ENCODE measurements at regions not wholly inside any gene's neighbourhood (a gene's known extent, or its start where the extent isn't known, plus 50 kb on each side); places are given as distances from the start of the nearest gene placed in this dataset.

DNA sequence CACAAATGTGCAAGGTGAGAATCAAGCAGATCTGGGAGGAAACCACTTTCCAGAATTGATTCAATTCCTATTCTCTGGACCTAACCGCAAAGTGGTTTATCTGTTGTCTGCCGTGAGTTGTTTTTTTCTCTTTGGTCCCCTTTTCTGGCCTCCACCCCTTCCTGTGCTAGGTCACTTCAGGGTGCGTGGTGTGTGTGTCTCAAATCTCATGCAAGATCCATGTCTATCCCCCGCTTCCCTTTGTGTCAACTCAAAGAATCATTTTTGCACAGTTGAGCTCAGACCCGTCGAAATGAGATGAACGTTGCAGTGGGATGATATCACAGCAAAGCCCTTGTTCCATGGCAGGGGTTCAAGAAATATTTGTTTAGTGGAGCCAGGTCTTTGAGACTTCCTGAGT lies 184.5 kb downstream of the GATA3 start:
- H3K27me3 ChIP-seq (ENCODE audit: insufficient read depth, low read length), result peaks cover 9% of the 10 kb centered on the region; the same call in 1 of the 2 replicates
- no TSS peak for BruUV-seq (replicated peaks)
- H3K79me2 ChIP-seq (ENCODE audit: insufficient read depth, low read length), result no peaks in the 10 kb centered on the region
- H3K4me3 ChIP-seq (replicated peaks in 1 of 2; ENCODE audit: low read depth in 1 of 2, low read length in 2 of 2), result no peak overlapping the region
- no peak for DNase-seq (ENCODE audit: low read depth, low spot score)
- H3K36me3 ChIP-seq (ENCODE audit: control insufficient read depth in 1 of 2, insufficient read depth in 2 of 2, low read length in 2 of 2), result no peaks in the 10 kb centered on the region
- no peaks in the 10 kb centered on the region for H3K9me2 ChIP-seq (ENCODE audit: insufficient read depth)
- TF ChIP-seq, protein P1, sequence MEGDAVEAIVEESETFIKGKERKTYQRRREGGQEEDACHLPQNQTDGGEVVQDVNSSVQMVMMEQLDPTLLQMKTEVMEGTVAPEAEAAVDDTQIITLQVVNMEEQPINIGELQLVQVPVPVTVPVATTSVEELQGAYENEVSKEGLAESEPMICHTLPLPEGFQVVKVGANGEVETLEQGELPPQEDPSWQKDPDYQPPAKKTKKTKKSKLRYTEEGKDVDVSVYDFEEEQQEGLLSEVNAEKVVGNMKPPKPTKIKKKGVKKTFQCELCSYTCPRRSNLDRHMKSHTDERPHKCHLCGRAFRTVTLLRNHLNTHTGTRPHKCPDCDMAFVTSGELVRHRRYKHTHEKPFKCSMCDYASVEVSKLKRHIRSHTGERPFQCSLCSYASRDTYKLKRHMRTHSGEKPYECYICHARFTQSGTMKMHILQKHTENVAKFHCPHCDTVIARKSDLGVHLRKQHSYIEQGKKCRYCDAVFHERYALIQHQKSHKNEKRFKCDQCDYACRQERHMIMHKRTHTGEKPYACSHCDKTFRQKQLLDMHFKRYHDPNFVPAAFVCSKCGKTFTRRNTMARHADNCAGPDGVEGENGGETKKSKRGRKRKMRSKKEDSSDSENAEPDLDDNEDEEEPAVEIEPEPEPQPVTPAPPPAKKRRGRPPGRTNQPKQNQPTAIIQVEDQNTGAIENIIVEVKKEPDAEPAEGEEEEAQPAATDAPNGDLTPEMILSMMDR (IDR thresholded peaks at IDR 0.05 in 2 of 3, conservative IDR thresholded peaks at IDR 0.05 in 1 of 3; ENCODE audit: borderline replicate concordance in 1 of 3, insufficient read depth in 1 of 3, low read depth in 2 of 3, low read length in 2 of 3), result no peak
- TF ChIP-seq, protein P2, sequence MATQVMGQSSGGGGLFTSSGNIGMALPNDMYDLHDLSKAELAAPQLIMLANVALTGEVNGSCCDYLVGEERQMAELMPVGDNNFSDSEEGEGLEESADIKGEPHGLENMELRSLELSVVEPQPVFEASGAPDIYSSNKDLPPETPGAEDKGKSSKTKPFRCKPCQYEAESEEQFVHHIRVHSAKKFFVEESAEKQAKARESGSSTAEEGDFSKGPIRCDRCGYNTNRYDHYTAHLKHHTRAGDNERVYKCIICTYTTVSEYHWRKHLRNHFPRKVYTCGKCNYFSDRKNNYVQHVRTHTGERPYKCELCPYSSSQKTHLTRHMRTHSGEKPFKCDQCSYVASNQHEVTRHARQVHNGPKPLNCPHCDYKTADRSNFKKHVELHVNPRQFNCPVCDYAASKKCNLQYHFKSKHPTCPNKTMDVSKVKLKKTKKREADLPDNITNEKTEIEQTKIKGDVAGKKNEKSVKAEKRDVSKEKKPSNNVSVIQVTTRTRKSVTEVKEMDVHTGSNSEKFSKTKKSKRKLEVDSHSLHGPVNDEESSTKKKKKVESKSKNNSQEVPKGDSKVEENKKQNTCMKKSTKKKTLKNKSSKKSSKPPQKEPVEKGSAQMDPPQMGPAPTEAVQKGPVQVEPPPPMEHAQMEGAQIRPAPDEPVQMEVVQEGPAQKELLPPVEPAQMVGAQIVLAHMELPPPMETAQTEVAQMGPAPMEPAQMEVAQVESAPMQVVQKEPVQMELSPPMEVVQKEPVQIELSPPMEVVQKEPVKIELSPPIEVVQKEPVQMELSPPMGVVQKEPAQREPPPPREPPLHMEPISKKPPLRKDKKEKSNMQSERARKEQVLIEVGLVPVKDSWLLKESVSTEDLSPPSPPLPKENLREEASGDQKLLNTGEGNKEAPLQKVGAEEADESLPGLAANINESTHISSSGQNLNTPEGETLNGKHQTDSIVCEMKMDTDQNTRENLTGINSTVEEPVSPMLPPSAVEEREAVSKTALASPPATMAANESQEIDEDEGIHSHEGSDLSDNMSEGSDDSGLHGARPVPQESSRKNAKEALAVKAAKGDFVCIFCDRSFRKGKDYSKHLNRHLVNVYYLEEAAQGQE (IDR thresholded peaks at IDR 0.05; ENCODE audit: low read depth), result no peak
- TF ChIP-seq, protein P3, sequence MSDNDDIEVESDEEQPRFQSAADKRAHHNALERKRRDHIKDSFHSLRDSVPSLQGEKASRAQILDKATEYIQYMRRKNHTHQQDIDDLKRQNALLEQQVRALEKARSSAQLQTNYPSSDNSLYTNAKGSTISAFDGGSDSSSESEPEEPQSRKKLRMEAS (IDR thresholded peaks at IDR 0.05), result no peak
- TF ChIP-seq ELF1 (IDR thresholded peaks at IDR 0.05; ENCODE audit: borderline replicate concordance, low read depth) (no peak), TCF7L2 (IDR thresholded peaks at IDR 0.05; ENCODE audit: borderline replicate concordance, extremely low read depth, insufficient read depth, insufficient read length) (no peak)
- no peaks in the 10 kb centered on the region for H3K4me1 ChIP-seq (ENCODE audit: control insufficient read depth in 1 of 2, insufficient read depth in 2 of 2, low read length in 2 of 2)
- ATAC-seq, result no peak
- RAD21 ChIA-PET (ENCODE audit: low non-redundant PET in 1 of 2, low total read pairs in 2 of 2, uncharacterized antibody in 2 of 2, unreplicated experiment in 2 of 2), result no interaction called here
- H4K20me1 ChIP-seq (ENCODE audit: insufficient read depth), result no peaks in the 10 kb centered on the region
- POLR2A ChIA-PET, result no interaction called here
- no peak overlapping the region for H3K9ac ChIP-seq (ENCODE audit: low read length)
- no peak overlapping the region for H3K27ac ChIP-seq (ENCODE audit: low read depth, low read length)
- H3K9me3 ChIP-seq (ENCODE audit: control insufficient read depth in 1 of 2, insufficient read depth in 1 of 2, low read depth in 1 of 2, low read length in 2 of 2), result no peaks in the 10 kb centered on the region
- H2AFZ ChIP-seq (ENCODE audit: low read depth, low read length, poor library complexity, severe bottlenecking), result no peak overlapping the region
- CTCF ChIA-PET, result no interaction called here
- intact Hi-C loops (cut with micrococcal nuclease), result loop anchor here (5.0 kb wide), 1 partner anchor 37 kb away; no protein-coding TSS in a partner anchor
- H3K4me2 ChIP-seq (ENCODE audit: low read length), result no peak overlapping the region

Measured in HCT116 (cell line).